22Rv1 (cell line): ENCODE measurements at regions not wholly inside any gene's neighbourhood (a gene's known extent, or its start where the extent isn't known, plus 50 kb on each side); places are given as distances from the start of the nearest gene placed in this dataset.

ENCODE experiments used
- ZFX ChIP-seq: fragments of 450-650 bp; IDR thresholded peaks from 2 replicates; pipeline ENCODE4 v1.6.1; 2017; ENCODE audit warnings: antibody characterized with exemption, borderline replicate concordance
- TF ChIP-seq, protein P1 (sequence below): fragments of 450-650 bp; IDR thresholded peaks from 2 replicates; pipeline ENCODE4 v1.5.1; 2017; ENCODE audit warnings: mild to moderate bottlenecking

DNA sequence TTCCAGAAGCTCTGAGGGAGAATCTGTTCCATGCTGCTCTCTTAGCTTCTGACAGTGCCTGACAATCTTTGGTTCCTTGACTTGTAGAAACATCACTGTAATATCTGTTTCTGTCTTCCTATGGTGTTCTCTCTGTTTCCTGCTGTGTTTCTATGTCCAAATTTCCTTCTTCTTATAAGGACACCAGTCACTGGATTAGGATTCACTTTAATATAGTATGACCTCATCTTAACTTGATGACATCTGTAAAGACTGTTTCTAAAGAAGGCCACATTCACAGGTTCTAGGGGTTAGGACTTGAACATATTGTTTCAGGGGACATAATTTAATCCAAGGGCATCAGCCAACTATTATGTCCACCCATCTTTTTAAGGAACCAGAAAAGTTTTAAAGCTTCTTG, 265.6 kb downstream of the ZSWIM6 start:
- TF ChIP-seq, protein P1, sequence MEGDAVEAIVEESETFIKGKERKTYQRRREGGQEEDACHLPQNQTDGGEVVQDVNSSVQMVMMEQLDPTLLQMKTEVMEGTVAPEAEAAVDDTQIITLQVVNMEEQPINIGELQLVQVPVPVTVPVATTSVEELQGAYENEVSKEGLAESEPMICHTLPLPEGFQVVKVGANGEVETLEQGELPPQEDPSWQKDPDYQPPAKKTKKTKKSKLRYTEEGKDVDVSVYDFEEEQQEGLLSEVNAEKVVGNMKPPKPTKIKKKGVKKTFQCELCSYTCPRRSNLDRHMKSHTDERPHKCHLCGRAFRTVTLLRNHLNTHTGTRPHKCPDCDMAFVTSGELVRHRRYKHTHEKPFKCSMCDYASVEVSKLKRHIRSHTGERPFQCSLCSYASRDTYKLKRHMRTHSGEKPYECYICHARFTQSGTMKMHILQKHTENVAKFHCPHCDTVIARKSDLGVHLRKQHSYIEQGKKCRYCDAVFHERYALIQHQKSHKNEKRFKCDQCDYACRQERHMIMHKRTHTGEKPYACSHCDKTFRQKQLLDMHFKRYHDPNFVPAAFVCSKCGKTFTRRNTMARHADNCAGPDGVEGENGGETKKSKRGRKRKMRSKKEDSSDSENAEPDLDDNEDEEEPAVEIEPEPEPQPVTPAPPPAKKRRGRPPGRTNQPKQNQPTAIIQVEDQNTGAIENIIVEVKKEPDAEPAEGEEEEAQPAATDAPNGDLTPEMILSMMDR = no peak
- no peak for TF ChIP-seq ZFX
